Endothelial cell of umbilical vein (primary cell): ENCODE measurements at regions not wholly inside any gene's neighbourhood (a gene's known extent, or its start where the extent isn't known, plus 50 kb on each side); places are given as distances from the start of the nearest gene placed in this dataset.

Experiments
- BruUV-seq: library from RNA; stranded (reverse); fragments of 400-500 nt; replicated peaks from 2 replicates; lab custom pipeline; 2021; lab: Mats Ljungman, UMichigan
- CTCF ChIA-PET: fragments of 300-600, 350-600 bp; sonication (Branson Sonifier 250); formaldehyde crosslinking; loops from one replicate; lab custom pipeline; 2021; ENCODE audit warnings: antibody characterized with exemption, inconsistent platforms; lab: Charles Lee
- POLR2A ChIA-PET: fragments of 300-600, 350-600 bp; sonication (Branson Sonifier 250); formaldehyde crosslinking; loops from one replicate; lab custom pipeline; 2021; ENCODE audit warnings: antibody characterized with exemption, inconsistent platforms; lab: Charles Lee
- DNase-seq: peaks from one replicate; pipeline ENCODE4 v3.0.0-alpha.2; 2011; ENCODE audit warnings: low read depth, low spot score
- FAIRE-seq: peaks from 2 replicates; lab custom pipeline; 2011; peaks lifted over from hg19 to GRCh38; lab: Jason Lieb, UNC
- H2AFZ ChIP-seq: 2 replicates; pipeline ENCODE4 v1.6.0; 2012; ENCODE audit warnings: low read depth, low read length, control low read depth, inconsistent platforms
- H3K27ac ChIP-seq: 2 replicates; pipeline ENCODE4 v1.5.1; 2011; ENCODE audit warnings: low read depth, mild to moderate bottlenecking, control low read depth, low read length, moderate library complexity; ENCODE audit not compliant: insufficient read depth
- H3K27me3 ChIP-seq, 2 experiments: 2 replicates each; pipeline versions ENCODE4 v1.6.0 to v1.6.1; 2011; ENCODE audit warnings: low read length in 2 of 2, mixed read lengths in 1 of 2; ENCODE audit not compliant: control insufficient read depth in 2 of 2, insufficient read depth in 2 of 2
- H3K36me3 ChIP-seq, 2 experiments: 2 replicates in 1 of 2; 3 replicates in 1 of 2; pipeline ENCODE4 v1.5.1; 2011; ENCODE audit warnings: low read length in 2 of 2, mild to moderate bottlenecking in 1 of 2, moderate library complexity in 1 of 2; ENCODE audit not compliant: control insufficient read depth in 2 of 2, insufficient read depth in 2 of 2; ENCODE audit errors: extremely low read depth in 1 of 2
- H3K4me1 ChIP-seq: 3 replicates; pipeline ENCODE4 v1.5.1; 2011; ENCODE audit warnings: mild to moderate bottlenecking, low read length; ENCODE audit not compliant: control insufficient read depth, insufficient read depth; ENCODE audit errors: extremely low read depth
- H3K4me2 ChIP-seq: 2 replicates; pipeline ENCODE4 v1.6.1; 2011; ENCODE audit warnings: low read length, control low read depth, mixed read lengths; ENCODE audit not compliant: insufficient read depth
- H3K4me3 ChIP-seq, 3 experiments: fragments of 200-600 bp in 1 of 3; sonication (generic), shearing (Covaris generic) in 1 of 3; replicated peaks in 1 of 3; 2 replicates each; pipeline ENCODE4 v1.5.1; 2011 to 2016; ENCODE audit warnings: control low read depth in 3 of 3, low read length in 3 of 3, mild to moderate bottlenecking in 2 of 3, inconsistent platforms in 1 of 3, low read depth in 1 of 3, moderate library complexity in 1 of 3; ENCODE audit not compliant: insufficient read depth in 1 of 3
- H3K79me2 ChIP-seq: 2 replicates; pipeline ENCODE4 v1.6.0; 2012; ENCODE audit warnings: low read length, inconsistent platforms; ENCODE audit not compliant: control insufficient read depth, insufficient read depth
- H3K9ac ChIP-seq: replicated peaks from 2 replicates; pipeline ENCODE3; 2011; ENCODE audit warnings: low read length, control low read depth; ENCODE audit not compliant: insufficient read depth; ENCODE audit errors: extremely low read depth
- H3K9me1 ChIP-seq: replicated peaks from 3 replicates; pipeline ENCODE4 v1.6.0; 2011; ENCODE audit warnings: mild to moderate bottlenecking, low read length; ENCODE audit not compliant: control insufficient read depth, insufficient read depth; ENCODE audit errors: extremely low read depth
- H3K9me3 ChIP-seq: replicated peaks from 2 replicates; pipeline ENCODE4 v1.5.1; 2012; ENCODE audit warnings: low read length, inconsistent platforms; ENCODE audit not compliant: control insufficient read depth, insufficient read depth
- H4K20me1 ChIP-seq: replicated peaks from 2 replicates; pipeline ENCODE3; 2011; ENCODE audit warnings: mild to moderate bottlenecking, low read length; ENCODE audit not compliant: control insufficient read depth, insufficient read depth; ENCODE audit errors: extremely low read depth
- CTCF ChIP-seq, 2 donors: IDR thresholded peaks; 1 replicate in 1 of 2; 2 replicates in 1 of 2; pipeline ENCODE4 v1.5.1; 2011; ENCODE audit warnings: low read length in 2 of 2, mild to moderate bottlenecking in 2 of 2, moderate library complexity in 2 of 2, control low read depth in 1 of 2, inconsistent platforms in 1 of 2, low read depth in 1 of 2; ENCODE audit not compliant: insufficient read depth in 1 of 2; ENCODE audit errors: extremely low read depth in 1 of 2
- EZH2 ChIP-seq: IDR thresholded peaks from 2 replicates; pipeline ENCODE4 v1.6.1; 2012; ENCODE audit warnings: borderline replicate concordance, low read depth, mild to moderate bottlenecking, moderate library complexity, low read length, inconsistent platforms; ENCODE audit not compliant: severe bottlenecking
- FOS ChIP-seq: IDR thresholded peaks from 2 replicates; pipeline ENCODE4 v1.6.1; 2011; ENCODE audit warnings: mild to moderate bottlenecking, low read length, moderate library complexity, borderline replicate concordance; ENCODE audit not compliant: insufficient read depth
- GATA2 ChIP-seq: IDR thresholded peaks from 2 replicates; pipeline ENCODE4 v1.7.0; 2011; ENCODE audit warnings: low read depth, mild to moderate bottlenecking, moderate library complexity, mixed read lengths, low read length; ENCODE audit not compliant: insufficient read length, insufficient read depth
- JUN ChIP-seq: IDR thresholded peaks from 2 replicates; pipeline ENCODE4 v1.6.1; 2011; ENCODE audit warnings: borderline replicate concordance, low read depth; ENCODE audit not compliant: insufficient read length, insufficient read depth
- MAX ChIP-seq: IDR thresholded peaks from 2 replicates; pipeline ENCODE4 v1.6.1; 2011; ENCODE audit not compliant: insufficient read depth, insufficient read length
- MYC ChIP-seq: IDR thresholded peaks from one replicate; pipeline ENCODE4 v1.6.1; 2011; ENCODE audit warnings: mild to moderate bottlenecking, low read depth, low read length
- POLR2A ChIP-seq: IDR thresholded peaks from 2 replicates; pipeline ENCODE4 v1.6.1; 2012; ENCODE audit warnings: low read depth, mild to moderate bottlenecking, control low read depth, low read length
- POLR2AphosphoS5 ChIP-seq: IDR thresholded peaks from 2 replicates; pipeline ENCODE4 v1.6.1; 2012; ENCODE audit warnings: low read depth, mild to moderate bottlenecking, control low read depth, low read length, moderate library complexity; ENCODE audit not compliant: insufficient read depth
- dilution Hi-C: fragments of 300-500 bp; cut with MboI; formaldehyde crosslinking; loops from one replicate; pipeline ENCODE4 v1.15.0; 2019; ENCODE audit warnings: low sequenced_read_pairs; ENCODE audit not compliant: extremely low pct_ligation_motif_present
- intact Hi-C: fragments of 100-400 bp; cut with micrococcal nuclease; formaldehyde crosslinking; loops from one replicate; pipeline ENCODE4 v1.10.0; 2022

GRCh38 chr20:41811456-41811855 lies 193.3 kb upstream of the CHD6 start:
- CTCF ChIA-PET, result no interaction called here
- dilution Hi-C loops, result no loop called here
- no peaks in the 10 kb centered on the region for H3K79me2 ChIP-seq

More at GRCh38 chr20:41811456-41811855, 193.3 kb upstream of the CHD6 start:
- Histone ChIP-seq H3K4me2 (no peak overlapping the region), H3K9ac (no peak overlapping the region), H3K36me3 (no peaks in the 10 kb centered on the region), H3K27ac (no peak overlapping the region), H4K20me1 (no peaks in the 10 kb centered on the region), H3K4me3 (no peak overlapping the region), H3K9me1 (no peaks in the 10 kb centered on the region), H3K27me3 (no peaks in the 10 kb centered on the region), H3K4me1 (no peaks in the 10 kb centered on the region), H3K9me3 (no peaks in the 10 kb centered on the region), H2AFZ (no peak overlapping the region)
- DNase-seq (no peak), FAIRE-seq (no peak)
- TF ChIP-seq FOS (no peak), GATA2 (no peak), MYC (no peak), POLR2A (no peak), POLR2AphosphoS5 (no peak), EZH2 (no peak), MAX (no peak), JUN (no peak), CTCF (IDR thresholded peaks at IDR 0.05; ENCODE audit: extremely low read depth in 1 of 2, insufficient read depth in 1 of 2, low read depth in 1 of 2, low read length in 2 of 2) (no peak)
- POLR2A ChIA-PET, result no interaction called here
- intact Hi-C loops, result no loop called here
- BruUV-seq, result no TSS peak
